ENCODE measurements at regions not wholly inside any gene's neighbourhood (a gene's known extent, or its start where the extent isn't known, plus 50 kb on each side); places are given as distances from the start of the nearest gene placed in this dataset.

GRCh38 chr18:38318416-38318815 is 752.8 kb upstream of the CELF4 start:
- no peaks in the 10 kb centered on the region for H3K36me3 ChIP-seq (ENCODE audit: insufficient read depth, low read length)
- H3K9me2 ChIP-seq (ENCODE audit: low read depth, low read length): no peaks in the 10 kb centered on the region
- no peaks in the 10 kb centered on the region for H3K4me1 ChIP-seq (ENCODE audit: insufficient read depth, low read length, severe bottlenecking)
- no peak for TF ChIP-seq EZH2 (IDR thresholded peaks at IDR 0.05; ENCODE audit: borderline replicate concordance, low read length)
- TF ChIP-seq CTCF (IDR thresholded peaks at IDR 0.05; ENCODE audit: low read length): no peak
- H3K4me3 ChIP-seq (ENCODE audit: low read depth, low read length, poor library complexity, severe bottlenecking): no peak overlapping the region
- H3K27ac ChIP-seq (ENCODE audit: low read depth, low read length, poor library complexity, severe bottlenecking): no peak overlapping the region
- H3K9ac ChIP-seq (ENCODE audit: low read length): no peak overlapping the region
- H3K79me2 ChIP-seq (ENCODE audit: insufficient read depth, low read length): no peaks in the 10 kb centered on the region
- H3K9me3 ChIP-seq (ENCODE audit: low read length): no peaks in the 10 kb centered on the region
- no peaks in the 10 kb centered on the region; the same call in 1 of the 2 replicates for H3F3A ChIP-seq (ENCODE audit: insufficient read depth, low read length)
- H3K4me2 ChIP-seq (ENCODE audit: low read length): no peak overlapping the region
- no peaks in the 10 kb centered on the region for H4K20me1 ChIP-seq (ENCODE audit: insufficient read depth, low read length)
- H3K27me3 ChIP-seq (ENCODE audit: insufficient read depth, low read length): no peaks in the 10 kb centered on the region
- no peak overlapping the region for H2AFZ ChIP-seq (ENCODE audit: low read length)

- H3K79me2 ChIP-seq (ENCODE audit: insufficient read depth, low read length): no peaks in the 10 kb centered on the region
- no peaks in the 10 kb centered on the region for H3K36me3 ChIP-seq (ENCODE audit: insufficient read depth, low read length)
- no peak overlapping the region for H3K9ac ChIP-seq (ENCODE audit: low read length)
- H3K27ac ChIP-seq (ENCODE audit: low read depth, low read length, poor library complexity, severe bottlenecking): no peak overlapping the region
- H3K4me1 ChIP-seq (ENCODE audit: insufficient read depth, low read length, severe bottlenecking): no peaks in the 10 kb centered on the region
- H3F3A ChIP-seq (ENCODE audit: insufficient read depth, low read length): no peaks in the 10 kb centered on the region; the same call in 1 of the 2 replicates
- no peaks in the 10 kb centered on the region for H4K20me1 ChIP-seq (ENCODE audit: insufficient read depth, low read length)
- no peaks in the 10 kb centered on the region for H3K9me2 ChIP-seq (ENCODE audit: low read depth, low read length)
- TF ChIP-seq EZH2 (IDR thresholded peaks at IDR 0.05; ENCODE audit: borderline replicate concordance, low read length) (no peak), CTCF (IDR thresholded peaks at IDR 0.05; ENCODE audit: low read length) (no peak)
- H2AFZ ChIP-seq (ENCODE audit: low read length): no peak overlapping the region
- no peak overlapping the region for H3K4me2 ChIP-seq (ENCODE audit: low read length)
- no peaks in the 10 kb centered on the region for H3K9me3 ChIP-seq (ENCODE audit: low read length)
- H3K4me3 ChIP-seq (ENCODE audit: low read depth, low read length, poor library complexity, severe bottlenecking): no peak overlapping the region
- no peaks in the 10 kb centered on the region for H3K27me3 ChIP-seq (ENCODE audit: insufficient read depth, low read length)
Observed at GRCh38 chr18:38313831-38314230, 748.2 kb upstream of the CELF4 start.

- Histone ChIP-seq H3F3A (ENCODE audit: insufficient read depth, low read length) (no peaks in the 10 kb centered on the region), H3K36me3 (ENCODE audit: insufficient read depth, low read length) (no peaks in the 10 kb centered on the region), H3K4me1 (ENCODE audit: insufficient read depth, low read length, severe bottlenecking) (no peaks in the 10 kb centered on the region), H2AFZ (ENCODE audit: low read length) (no peak overlapping the region), H3K9me2 (ENCODE audit: low read depth, low read length) (no peaks in the 10 kb centered on the region), H3K27ac (ENCODE audit: low read depth, low read length, poor library complexity, severe bottlenecking) (no peak overlapping the region), H4K20me1 (ENCODE audit: insufficient read depth, low read length) (no peaks in the 10 kb centered on the region), H3K79me2 (ENCODE audit: insufficient read depth, low read length) (no peaks in the 10 kb centered on the region), H3K9me3 (ENCODE audit: low read length) (no peaks in the 10 kb centered on the region), H3K27me3 (ENCODE audit: insufficient read depth, low read length) (no peaks in the 10 kb centered on the region), H3K4me3 (ENCODE audit: low read depth, low read length, poor library complexity, severe bottlenecking) (no peak overlapping the region), H3K4me2 (ENCODE audit: low read length) (no peak overlapping the region), H3K9ac (ENCODE audit: low read length) (no peak overlapping the region)
- TF ChIP-seq CTCF (IDR thresholded peaks at IDR 0.05; ENCODE audit: low read length): no peak
- TF ChIP-seq EZH2 (IDR thresholded peaks at IDR 0.05; ENCODE audit: borderline replicate concordance, low read length): no peak
Observed at GRCh38 chr18:38312532-38312931, 746.9 kb upstream of the CELF4 start.
